Naive thymus-derived CD8-positive, alpha-beta T cell (primary cell): ENCODE measurements at regions not wholly inside any gene's neighbourhood (a gene's known extent, or its start where the extent isn't known, plus 50 kb on each side); places are given as distances from the start of the nearest gene placed in this dataset.

Experiments
- ATAC-seq, 2 donors: fragments of 150-1000 bp; cut with Tn5 transposase in 1 of 2; sonication (Bioruptor Pico), chemical (Tn5 transposase) in 1 of 2; 1 replicate in 1 of 2; 2 replicates in 1 of 2; pipeline ENCODE4 v1.10.0; 2021; ENCODE audit warnings: mild to moderate bottlenecking in 2 of 2, moderate library complexity in 2 of 2
- POLR2A ChIA-PET: fragments of 350-600 bp; sonication (Branson Sonifier 250); formaldehyde crosslinking; loops from one replicate; lab custom pipeline; 2021; ENCODE audit warnings: antibody characterized with exemption; lab: Charles Lee
- DNase-seq, 10 donors: peaks; one replicate each; pipeline versions ENCODE4 v3.0.0 to v3.0.0-alpha.2; 2020 to 2022
- H3K27ac Mint-ChIP-seq, 10 donors: one replicate each; pipeline ENCODE4 v1.8.0; 2020 to 2022; ENCODE audit warnings: mild to moderate bottlenecking in 10 of 10, mixed read lengths in 10 of 10, moderate library complexity in 4 of 10, inconsistent platforms in 1 of 10
- H3K27me3 Mint-ChIP-seq, 5 donors: one replicate each; pipeline ENCODE4 v1.8.0; 2021 to 2022; ENCODE audit warnings: mixed read lengths in 5 of 5
- H3K36me3 Mint-ChIP-seq, 3 donors: one replicate each; pipeline ENCODE4 v1.8.0; 2020 to 2022; ENCODE audit warnings: mixed read lengths in 3 of 3, mild to moderate bottlenecking in 2 of 3, inconsistent platforms in 1 of 3
- H3K4me1 Mint-ChIP-seq, 4 donors: one replicate each; pipeline ENCODE4 v1.8.0; 2021 to 2022; ENCODE audit warnings: mixed read lengths in 4 of 4
- H3K4me3 Mint-ChIP-seq, 10 donors: one replicate each; pipeline ENCODE4 v1.8.0; 2020 to 2022; ENCODE audit warnings: mild to moderate bottlenecking in 10 of 10, mixed read lengths in 10 of 10, moderate library complexity in 6 of 10, inconsistent platforms in 1 of 10
- H3K9me3 Mint-ChIP-seq, 9 donors: one replicate each; pipeline ENCODE4 v1.8.0; 2020 to 2022; ENCODE audit warnings: mixed read lengths in 9 of 9, mild to moderate bottlenecking in 3 of 9, inconsistent platforms in 1 of 9, moderate library complexity in 1 of 9

GRCh38 chr6:145015739-145016558, 719.4 kb downstream of the EPM2A start:
- H3K4me1 Mint-ChIP-seq, result no peaks in the 10 kb centered on the region
- ATAC-seq (no peak), DNase-seq (no peak)
- peaks cover 0 to 1% (median 0%) of the 10 kb centered on the region in 9 donors for H3K9me3 Mint-ChIP-seq
- no peaks in the 10 kb centered on the region for H3K36me3 Mint-ChIP-seq
- POLR2A ChIA-PET, result no interaction called here
- peaks cover 0 to 6% (median 3%) of the 10 kb centered on the region in 5 donors for H3K27me3 Mint-ChIP-seq
- H3K4me3 Mint-ChIP-seq, result no peak overlapping the region
- H3K27ac Mint-ChIP-seq, result no peak overlapping the region

- H3K9me3 Mint-ChIP-seq, result peaks cover 0 to 1% (median 0%) of the 10 kb centered on the region in 9 donors
- H3K27ac Mint-ChIP-seq, result no peak overlapping the region
- DNase-seq (no peak), ATAC-seq (no peak)
- POLR2A ChIA-PET, result no interaction called here
- peaks cover 0 to 8% (median 3%) of the 10 kb centered on the region in 5 donors for H3K27me3 Mint-ChIP-seq
- no peak overlapping the region for H3K4me3 Mint-ChIP-seq
- H3K4me1 Mint-ChIP-seq, result no peaks in the 10 kb centered on the region
- no peaks in the 10 kb centered on the region for H3K36me3 Mint-ChIP-seq
Observed at GRCh38 chr6:145017051-145017450, 718.3 kb downstream of the EPM2A start.

GRCh38 chr6:145017516-145017915, 717.8 kb downstream of the EPM2A start:
- POLR2A ChIA-PET, result no interaction called here
- H3K27me3 Mint-ChIP-seq, result peaks cover 0 to 13% (median 3%) of the 10 kb centered on the region in 5 donors
- no peaks in the 10 kb centered on the region for H3K36me3 Mint-ChIP-seq
- H3K4me1 Mint-ChIP-seq, result no peaks in the 10 kb centered on the region
- no peak for DNase-seq
- ATAC-seq, result no peak
- peaks cover 0 to 1% (median 0%) of the 10 kb centered on the region in 9 donors for H3K9me3 Mint-ChIP-seq
- H3K27ac Mint-ChIP-seq, result no peak overlapping the region
- no peak overlapping the region for H3K4me3 Mint-ChIP-seq

- DNase-seq, result no peak
- Mint-ChIP-seq H3K27ac (no peak overlapping the region), H3K36me3 (no peaks in the 10 kb centered on the region), H3K4me3 (no peak overlapping the region), H3K4me1 (no peaks in the 10 kb centered on the region), H3K27me3 (peaks cover 0 to 18% (median 3%) of the 10 kb centered on the region in 5 donors), H3K9me3 (peaks cover 0 to 1% (median 0%) of the 10 kb centered on the region in 9 donors)
- ATAC-seq, result no peak
- POLR2A ChIA-PET, result no interaction called here
Observed at GRCh38 chr6:145018027-145018426, 717.3 kb downstream of the EPM2A start.

- POLR2A ChIA-PET, result no interaction called here
- no peaks in the 10 kb centered on the region for H3K36me3 Mint-ChIP-seq
- H3K9me3 Mint-ChIP-seq, result peaks cover 0 to 1% (median 0%) of the 10 kb centered on the region in 9 donors
- no peak for ATAC-seq
- H3K4me1 Mint-ChIP-seq, result no peaks in the 10 kb centered on the region
- no peak overlapping the region for H3K4me3 Mint-ChIP-seq
- no peak overlapping the region for H3K27ac Mint-ChIP-seq
- no peak for DNase-seq
- H3K27me3 Mint-ChIP-seq, result peaks cover 0 to 22% (median 3%) of the 10 kb centered on the region in 5 donors
Observed at GRCh38 chr6:145020114-145020513, 715.2 kb downstream of the EPM2A start.

- ATAC-seq, result no peak
- Mint-ChIP-seq H3K27me3 (peaks cover 0 to 22% (median 3%) of the 10 kb centered on the region in 5 donors), H3K9me3 (peaks cover 0 to 1% (median 0%) of the 10 kb centered on the region in 9 donors), H3K4me1 (no peaks in the 10 kb centered on the region), H3K27ac (no peak overlapping the region), H3K4me3 (no peak overlapping the region), H3K36me3 (no peaks in the 10 kb centered on the region)
- no peak for DNase-seq
- POLR2A ChIA-PET, result no interaction called here
Observed at GRCh38 chr6:145020543-145020942, 714.8 kb downstream of the EPM2A start.

GRCh38 chr6:145022199-145022796, 713.0 kb downstream of the EPM2A start:
- H3K9me3 Mint-ChIP-seq, result no peaks in the 10 kb centered on the region
- ATAC-seq, result no peak

GRCh38 chr6:145023116-145023726, 712.1 kb downstream of the EPM2A start:
- no peak for ATAC-seq
- H3K9me3 Mint-ChIP-seq, result no peaks in the 10 kb centered on the region

More at GRCh38 chr6:145022199-145022796, 713.0 kb downstream of the EPM2A start:
- Mint-ChIP-seq H3K27me3 (peaks cover 0 to 22% (median 4%) of the 10 kb centered on the region in 5 donors), H3K4me3 (no peak overlapping the region), H3K36me3 (no peaks in the 10 kb centered on the region), H3K27ac (no peak overlapping the region), H3K4me1 (no peaks in the 10 kb centered on the region)
- DNase-seq, result no peak
- POLR2A ChIA-PET, result no interaction called here

GRCh38 chr6:145025488-145025887, 709.8 kb downstream of the EPM2A start:
- no peak for DNase-seq
- H3K27ac Mint-ChIP-seq, result no peak overlapping the region
- no peak overlapping the region for H3K4me3 Mint-ChIP-seq
- no peaks in the 10 kb centered on the region for H3K4me1 Mint-ChIP-seq
- H3K36me3 Mint-ChIP-seq, result no peaks in the 10 kb centered on the region
- POLR2A ChIA-PET, result no interaction called here
- no peak for ATAC-seq
- no peaks in the 10 kb centered on the region for H3K9me3 Mint-ChIP-seq
- peaks cover 5 to 31% (median 13%) of the 10 kb centered on the region in 5 donors for H3K27me3 Mint-ChIP-seq

More at GRCh38 chr6:145023116-145023726, 712.1 kb downstream of the EPM2A start:
- no peaks in the 10 kb centered on the region for H3K36me3 Mint-ChIP-seq
- no peak overlapping the region for H3K27ac Mint-ChIP-seq
- peaks cover 3 to 22% (median 6%) of the 10 kb centered on the region in 5 donors for H3K27me3 Mint-ChIP-seq
- no peak for DNase-seq
- no peaks in the 10 kb centered on the region for H3K4me1 Mint-ChIP-seq
- POLR2A ChIA-PET, result no interaction called here
- no peak overlapping the region for H3K4me3 Mint-ChIP-seq

- ATAC-seq (no peak), DNase-seq (no peak)
- H3K27ac Mint-ChIP-seq, result no peak overlapping the region
- no peak overlapping the region for H3K4me3 Mint-ChIP-seq
- no peaks in the 10 kb centered on the region for H3K4me1 Mint-ChIP-seq
- POLR2A ChIA-PET, result no interaction called here
- H3K27me3 Mint-ChIP-seq, result peaks cover 5 to 31% (median 14%) of the 10 kb centered on the region in 5 donors
- no peaks in the 10 kb centered on the region for H3K9me3 Mint-ChIP-seq
- H3K36me3 Mint-ChIP-seq, result no peaks in the 10 kb centered on the region
Observed at GRCh38 chr6:145026267-145026679, 709.0 kb downstream of the EPM2A start.

- Mint-ChIP-seq H3K4me1 (no peaks in the 10 kb centered on the region), H3K27ac (no peak overlapping the region), H3K27me3 (peaks cover 5 to 17% (median 14%) of the 10 kb centered on the region in 5 donors), H3K36me3 (no peaks in the 10 kb centered on the region), H3K9me3 (no peaks in the 10 kb centered on the region), H3K4me3 (no peak overlapping the region)
- ATAC-seq, result peak in 1 of 2 donors; percentile 35
- peak in 2 of 10 donors; percentile 6 to 9 for DNase-seq
- POLR2A ChIA-PET, result no interaction called here
Observed at GRCh38 chr6:145028144-145028818, 707.0 kb downstream of the EPM2A start.

- POLR2A ChIA-PET, result no interaction called here
- ATAC-seq (no peak), DNase-seq (no peak)
- H3K27ac Mint-ChIP-seq, result no peak overlapping the region
- H3K9me3 Mint-ChIP-seq, result peaks cover 0 to 5% (median 0%) of the 10 kb centered on the region in 9 donors
- H3K4me1 Mint-ChIP-seq, result no peaks in the 10 kb centered on the region
- no peaks in the 10 kb centered on the region for H3K36me3 Mint-ChIP-seq
- H3K27me3 Mint-ChIP-seq, result peaks cover 14 to 20% (median 17%) of the 10 kb centered on the region in 5 donors
- H3K4me3 Mint-ChIP-seq, result no peak overlapping the region
Observed at GRCh38 chr6:145031001-145031400, 704.3 kb downstream of the EPM2A start.
